SH-SY5Y (cell line): ENCODE measurements at regions not wholly inside any gene's neighbourhood (a gene's known extent, or its start where the extent isn't known, plus 50 kb on each side); places are given as distances from the start of the nearest gene placed in this dataset.

Experiments
- GATA2 ChIP-seq: IDR thresholded peaks from 2 replicates; pipeline ENCODE4 v1.6.1; 2011; ENCODE audit warnings: mild to moderate bottlenecking, low read depth, low read length
- GATA3 ChIP-seq: IDR thresholded peaks from 2 replicates; pipeline ENCODE4 v1.6.1; 2011; ENCODE audit warnings: low read depth, mild to moderate bottlenecking, low read length, moderate library complexity

DNA sequence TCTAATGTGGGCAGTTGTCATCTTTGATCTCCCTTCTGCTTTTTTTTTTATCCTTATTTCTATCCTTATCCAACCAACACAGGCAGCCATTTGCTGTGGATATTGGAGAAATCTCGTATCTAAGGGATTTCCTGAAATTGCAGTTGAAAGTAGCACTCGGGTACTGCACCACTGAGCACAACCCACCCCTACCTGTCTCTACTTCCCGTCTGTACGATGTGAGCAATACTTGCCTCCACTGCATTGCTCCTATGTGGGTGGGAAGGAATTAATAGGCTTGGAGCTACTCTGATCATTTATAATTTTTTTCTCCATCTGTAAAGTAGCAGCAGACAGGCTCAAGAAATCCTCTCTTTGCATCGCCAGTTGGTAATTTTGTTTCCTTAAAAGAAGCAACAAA is 300.4 kb downstream of the SNAPC1 start:
- TF ChIP-seq GATA3 (no peak), GATA2 (no peak)

DNA sequence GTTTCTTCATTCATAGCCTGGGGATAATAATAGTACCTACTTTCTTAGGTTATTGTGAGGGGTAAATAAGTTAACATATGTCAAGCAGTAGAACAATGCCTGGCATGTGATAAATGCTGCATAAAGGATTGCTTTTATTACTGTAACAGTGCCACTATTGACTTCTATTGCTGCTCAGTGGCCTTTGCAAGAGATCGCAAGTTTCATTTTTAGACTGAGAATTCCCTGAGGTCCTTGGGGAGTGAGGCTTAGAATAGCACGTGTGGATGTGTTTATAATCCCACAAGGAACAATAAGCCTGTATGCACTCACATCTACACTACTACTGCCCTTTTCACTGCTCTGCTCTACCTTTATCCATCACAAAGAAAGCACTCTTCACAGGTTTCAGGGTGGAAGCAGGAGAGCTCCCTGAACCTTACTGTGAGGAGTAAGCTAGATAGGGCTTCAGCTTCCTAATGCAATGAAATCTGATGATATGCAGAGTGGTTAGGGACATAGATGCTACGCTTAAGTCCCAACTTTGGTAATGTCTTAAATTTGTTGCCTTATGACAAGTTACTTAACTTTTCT is 302.6 kb downstream of the SNAPC1 start:
- TF ChIP-seq GATA2 (no peak), GATA3 (no peak)

GRCh38 chr14:62066304-62066703 is 304.1 kb downstream of the SNAPC1 start:
- no peak for TF ChIP-seq GATA2
- no peak for TF ChIP-seq GATA3

DNA sequence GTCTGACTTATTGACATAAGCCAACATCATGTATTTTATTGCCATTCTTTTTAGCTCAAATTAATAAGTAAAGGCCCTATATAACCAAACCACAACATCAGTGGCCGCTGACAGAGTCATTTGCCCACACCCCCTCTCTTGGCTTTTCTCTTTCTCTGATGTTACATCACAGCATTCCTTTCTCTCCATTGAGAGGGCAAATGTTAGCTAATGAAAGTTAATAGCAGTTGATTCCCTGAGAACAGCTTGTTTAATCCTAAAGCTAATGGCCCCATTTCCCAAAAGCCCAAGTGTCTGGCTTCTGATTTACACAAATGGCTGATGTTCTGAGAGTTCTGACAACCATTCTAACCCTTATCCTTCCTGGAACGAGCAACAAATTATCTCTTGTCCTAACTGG is 308.8 kb downstream of the SNAPC1 start:
- TF ChIP-seq GATA2 = no peak
- TF ChIP-seq GATA3 = no peak

DNA sequence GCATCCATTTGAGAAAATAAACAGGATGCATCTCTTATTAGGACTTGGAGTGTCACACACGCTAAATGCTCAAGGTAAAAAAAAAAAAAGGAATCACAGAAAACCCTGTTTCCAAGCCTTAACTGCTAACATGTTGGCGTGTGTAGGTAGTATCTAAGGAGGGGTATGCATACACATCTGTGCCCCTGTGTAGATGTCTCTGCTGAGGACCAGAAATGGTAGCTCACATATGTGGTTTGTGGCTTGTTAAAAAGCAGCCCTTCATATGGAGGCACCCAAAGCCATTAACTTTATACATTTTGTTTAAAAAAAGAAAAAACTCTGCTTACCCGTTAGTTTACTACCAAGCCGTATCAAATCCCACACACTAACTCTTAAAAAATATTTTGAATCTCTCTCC is 314.1 kb downstream of the SNAPC1 start:
- no peak for TF ChIP-seq GATA2
- no peak for TF ChIP-seq GATA3

- no peak for TF ChIP-seq GATA3
- no peak for TF ChIP-seq GATA2
Measured at GRCh38 chr14:62076825-62077605, 314.8 kb downstream of the SNAPC1 start.

DNA sequence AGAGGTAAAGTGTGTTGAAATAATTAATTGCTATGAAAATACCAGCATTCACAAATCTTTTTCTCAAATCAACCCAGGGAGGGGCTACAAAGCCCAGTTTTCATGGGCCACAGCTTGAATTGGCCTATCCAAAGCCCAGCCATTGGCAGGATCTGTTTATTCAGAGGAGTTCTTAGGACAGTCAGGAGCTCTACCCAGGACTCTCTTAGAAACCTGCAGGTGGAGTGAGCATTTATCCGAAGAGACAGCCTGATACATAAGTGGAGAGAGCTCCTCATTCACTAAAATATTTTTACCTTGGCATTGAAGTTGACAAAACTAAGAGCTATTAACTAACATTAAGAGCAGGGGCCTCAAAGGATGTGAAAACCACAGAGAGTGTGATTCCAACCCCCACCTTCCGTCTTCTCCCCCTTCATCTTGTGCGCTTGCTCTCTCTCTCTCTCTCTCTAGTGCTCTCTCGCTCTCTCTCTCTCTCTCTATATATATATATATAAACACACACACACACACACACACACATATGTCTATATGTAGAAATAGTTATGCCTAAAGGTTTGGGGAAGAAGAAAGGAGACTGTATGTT is 315.5 kb downstream of the SNAPC1 start:
- TF ChIP-seq GATA3 (no peak), GATA2 (no peak)

- TF ChIP-seq GATA2 = no peak
- no peak for TF ChIP-seq GATA3
Measured at GRCh38 chr14:62079038-62079437, 316.8 kb downstream of the SNAPC1 start.

DNA sequence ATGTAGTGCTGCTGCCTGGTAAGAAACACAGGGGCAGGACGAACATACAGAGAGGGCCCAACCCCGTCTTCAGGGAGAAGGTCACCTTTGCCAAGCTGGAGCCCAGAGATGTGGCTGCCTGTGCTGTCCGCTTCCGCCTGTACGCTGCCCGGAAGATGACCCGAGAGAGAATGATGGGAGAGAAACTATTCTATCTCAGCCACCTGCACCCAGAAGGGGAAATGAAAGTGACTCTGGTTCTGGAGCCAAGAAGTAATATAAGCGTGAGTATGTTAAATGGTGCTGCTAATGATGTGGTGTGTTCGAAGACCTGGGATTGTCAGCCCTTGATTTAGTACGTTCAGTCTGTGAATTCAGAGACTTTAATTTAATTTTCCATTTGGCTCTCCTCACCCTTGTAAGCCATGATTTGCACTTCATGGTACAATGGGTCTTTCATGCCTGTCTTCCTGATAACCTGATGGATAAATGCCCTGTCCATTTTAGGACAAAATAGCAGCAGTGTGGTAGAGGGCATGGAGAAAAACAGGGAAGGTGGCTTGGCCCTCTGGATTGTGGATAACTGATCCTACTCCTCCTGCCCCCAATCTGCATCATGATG is 318.9 kb downstream of the SNAPC1 start:
- no peak for TF ChIP-seq GATA2
- TF ChIP-seq GATA3 = no peak

- TF ChIP-seq GATA3 (no peak), GATA2 (no peak)
Measured at GRCh38 chr14:62081951-62082350, 319.7 kb downstream of the SNAPC1 start.

- no peak for TF ChIP-seq GATA2
- TF ChIP-seq GATA3 = no peak
Measured at GRCh38 chr14:62082779-62083178, 320.6 kb downstream of the SNAPC1 start.

DNA sequence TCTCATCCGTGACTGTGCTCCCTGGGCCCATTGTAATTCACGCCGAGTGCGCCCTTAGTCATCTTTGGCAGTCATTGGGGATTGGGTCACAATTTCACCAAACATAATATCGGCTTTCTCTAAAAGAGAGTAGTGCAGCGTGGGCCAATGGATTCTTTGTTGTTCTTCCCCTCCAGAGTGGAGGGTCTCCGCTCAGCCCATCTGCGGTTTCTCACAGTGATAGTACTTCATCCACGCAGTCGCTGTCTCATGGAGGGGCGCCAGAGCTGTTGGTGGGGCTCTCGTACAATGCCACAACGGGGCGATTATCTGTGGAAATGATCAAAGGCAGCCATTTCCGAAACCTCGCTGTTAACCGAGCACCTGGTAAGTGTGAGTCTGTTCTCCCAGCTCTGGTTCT is 321.8 kb downstream of the SNAPC1 start:
- TF ChIP-seq GATA2 (no peak), GATA3 (no peak)

DNA sequence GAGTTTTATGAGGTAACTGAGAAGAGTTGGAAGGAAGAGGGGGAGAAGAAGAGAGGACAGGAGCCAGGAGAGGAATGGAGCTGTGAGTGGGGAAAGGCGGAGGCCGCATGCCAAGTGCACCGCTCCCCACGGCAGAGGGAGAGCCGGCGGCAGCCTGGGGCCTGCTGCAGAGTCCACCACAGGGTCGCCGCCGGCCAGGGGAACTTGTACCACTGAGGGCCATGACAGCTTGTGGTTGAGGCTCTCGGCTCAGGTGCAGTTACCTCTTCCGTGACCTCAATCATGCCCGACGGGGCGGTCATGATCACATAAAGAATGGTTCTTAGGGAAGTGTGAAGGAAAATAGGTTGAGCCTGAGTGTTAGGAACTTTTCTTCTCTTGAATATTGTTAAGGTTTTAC is 325.0 kb downstream of the SNAPC1 start:
- TF ChIP-seq GATA3 (no peak), GATA2 (no peak)

DNA sequence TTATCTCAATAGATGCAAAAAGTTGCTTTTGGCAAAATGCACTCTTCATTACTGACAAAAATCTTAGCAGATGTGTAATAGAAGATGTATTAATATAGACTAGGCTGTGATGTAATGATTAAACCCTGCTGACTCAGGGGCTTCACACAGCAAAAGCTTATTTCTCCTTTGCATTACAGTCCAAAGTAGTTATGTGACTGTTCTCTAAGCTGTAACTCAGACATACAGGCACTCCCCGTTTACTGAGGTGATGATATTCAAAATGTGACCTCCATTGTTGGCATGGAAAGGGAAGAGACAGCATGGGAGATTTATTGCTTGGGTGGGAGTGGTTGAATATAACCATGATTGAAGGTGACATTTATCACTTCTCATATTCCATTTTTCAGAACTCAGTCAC is 331.5 kb downstream of the SNAPC1 start:
- no peak for TF ChIP-seq GATA3

- no peak for TF ChIP-seq GATA3
- TF ChIP-seq GATA2 = no peak
Measured at GRCh38 chr14:62097072-62097471, 334.9 kb downstream of the SNAPC1 start.

DNA sequence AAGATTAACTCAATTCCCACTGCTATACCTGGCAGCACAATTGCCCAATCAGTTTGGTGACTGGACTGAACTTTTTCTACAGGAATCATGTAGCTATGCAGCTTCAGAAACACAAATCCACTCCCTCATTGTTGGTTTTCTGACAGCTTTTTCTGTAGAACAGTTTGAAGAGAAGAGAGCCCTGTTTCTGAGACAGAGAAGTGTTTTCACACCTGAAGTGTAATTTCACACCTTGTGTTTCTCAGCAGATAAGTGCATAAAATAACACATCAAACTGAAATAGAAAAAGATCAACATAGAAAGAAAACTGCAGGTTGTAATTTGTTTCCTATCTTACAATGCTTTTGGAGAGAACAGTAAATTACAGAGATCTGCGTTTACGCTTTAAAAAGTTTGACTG is 335.6 kb downstream of the SNAPC1 start:
- TF ChIP-seq GATA3 (no peak), GATA2 (no peak)
